Activated T-helper 1 cell treated with anti-CD3 and anti-CD28 coated beads, Interleukin-2, amount 50 U/mL, for 16 hours (primary cell): ENCODE measurements at regions not wholly inside any gene's neighbourhood (a gene's known extent, or its start where the extent isn't known, plus 50 kb on each side); places are given as distances from the start of the nearest gene placed in this dataset.
"Not testable (repeated sequence)": the region's sequence is repeated elsewhere in the genome, so short reads cannot be mapped to it uniquely, and the experiment has no call there.

Source experiments
- DNase-seq, 2 donors: peaks; one replicate each; pipeline ENCODE4 v3.0.0-alpha.2; 2020; ENCODE audit warnings: low read depth in 1 of 2, low spot score in 1 of 2

DNA sequence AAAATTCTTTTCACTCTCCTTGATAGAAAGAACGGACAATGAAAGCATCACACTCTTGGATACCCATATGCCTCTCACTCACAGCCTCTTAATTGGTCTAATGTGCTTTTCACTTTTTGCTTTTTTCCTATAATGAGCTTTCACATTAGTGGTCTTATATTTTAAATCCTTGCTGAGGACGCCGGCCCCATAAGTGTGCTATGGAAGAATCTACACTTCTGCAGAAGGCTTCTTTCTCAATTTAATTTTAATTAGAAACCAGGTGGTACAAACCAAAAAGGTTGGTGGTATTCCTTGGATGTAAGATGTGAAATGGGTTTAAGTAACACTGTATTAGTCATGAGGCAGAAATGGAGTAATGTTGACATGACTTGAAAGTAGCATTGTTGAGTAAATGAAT, 190.6 kb upstream of the NFIA start:
- DNase-seq: no peak

DNA sequence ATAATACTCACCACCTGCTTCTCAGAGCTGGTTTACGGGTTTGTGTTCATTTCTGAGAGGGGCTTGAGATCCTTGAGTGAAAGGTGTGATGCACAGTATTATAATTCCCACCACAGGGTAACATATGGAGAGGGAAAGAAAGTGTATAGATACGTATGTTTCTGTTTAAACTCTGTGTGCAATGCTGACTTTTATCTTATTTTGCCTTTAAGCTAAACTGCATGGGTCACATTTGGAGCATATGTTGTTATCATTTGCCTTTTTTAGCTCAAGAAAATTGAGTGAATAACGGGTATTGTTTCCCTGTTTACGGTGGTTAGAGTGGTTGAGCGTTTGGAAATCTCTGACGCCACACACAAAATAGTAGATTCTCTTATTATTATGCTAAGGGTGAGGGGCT, 191.1 kb upstream of the NFIA start:
- no peak for DNase-seq

- no peak for DNase-seq
Measured at GRCh38 chr1:60890664-60891063, 191.7 kb upstream of the NFIA start.

DNA sequence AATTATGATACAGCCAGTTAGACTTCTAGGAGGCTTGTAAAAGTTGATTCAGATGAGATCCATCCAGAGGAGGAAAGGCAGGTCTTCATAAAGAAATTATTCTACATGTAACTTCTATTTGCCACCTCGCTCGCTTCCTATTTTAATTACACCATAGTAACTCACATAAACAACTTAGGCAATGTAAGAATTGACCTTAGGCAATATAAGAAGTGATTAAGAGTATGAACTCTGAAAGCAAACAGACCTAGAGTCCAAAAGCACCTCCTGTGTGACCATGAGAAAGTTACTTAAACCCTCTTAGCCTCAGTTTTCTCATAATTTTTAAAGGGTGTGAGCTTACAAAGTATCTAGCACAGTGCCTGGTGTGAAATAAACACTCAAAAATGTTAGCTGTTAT, 192.7 kb upstream of the NFIA start:
- DNase-seq: no peak

- no peak for DNase-seq
Measured at GRCh38 chr1:60888126-60888525, 194.2 kb upstream of the NFIA start.

GRCh38 chr1:60886793-60887331, 195.5 kb upstream of the NFIA start:
- no peak for DNase-seq

GRCh38 chr1:60886090-60886489, 196.3 kb upstream of the NFIA start:
- no peak for DNase-seq

GRCh38 chr1:60880202-60880601, 202.2 kb upstream of the NFIA start:
- no peak for DNase-seq

GRCh38 chr1:60878323-60878722, 204.0 kb upstream of the NFIA start:
- no peak for DNase-seq

DNA sequence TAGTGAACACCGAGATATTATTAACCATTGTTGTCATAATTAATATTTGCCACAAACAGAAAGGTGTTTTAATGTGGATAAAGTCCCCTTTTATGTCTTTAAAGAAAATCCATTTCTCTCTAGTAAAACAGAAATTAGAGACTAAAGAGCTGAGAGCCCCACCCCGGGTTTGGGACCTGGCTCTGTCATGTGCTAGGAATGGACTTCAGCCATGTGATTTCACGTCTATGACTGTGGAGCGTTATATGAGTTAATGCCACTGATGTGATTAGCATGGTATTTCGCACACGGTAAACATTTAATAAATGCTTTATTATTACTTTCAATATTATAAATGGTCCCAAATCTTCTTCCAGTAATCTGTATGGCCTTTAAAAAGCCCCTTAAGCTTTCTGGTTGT, 205.0 kb upstream of the NFIA start:
- no peak for DNase-seq

GRCh38 chr1:60876952-60877351, 205.4 kb upstream of the NFIA start:
- no peak for DNase-seq

DNA sequence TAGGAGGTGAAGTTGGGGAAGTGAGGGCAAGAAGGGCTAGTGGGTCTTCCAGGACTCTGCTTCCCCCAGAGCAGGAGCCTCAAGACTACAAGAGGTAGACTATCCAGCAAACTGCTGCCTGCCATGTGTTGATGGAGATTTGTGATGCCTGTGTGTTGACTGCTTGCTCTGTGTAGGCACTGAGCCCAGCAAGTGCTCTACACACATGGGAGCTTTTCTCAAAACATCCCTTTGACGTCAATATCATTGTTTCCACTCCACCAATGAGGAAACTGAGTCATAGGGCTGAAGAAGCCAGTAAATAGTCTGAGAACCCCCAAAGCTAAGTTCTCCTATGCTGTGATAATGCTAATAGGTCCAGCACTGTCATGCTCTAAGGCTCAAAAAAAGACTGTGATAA, 207.2 kb upstream of the NFIA start:
- no peak for DNase-seq

- DNase-seq: no peak
Measured at GRCh38 chr1:60874718-60875117, 207.6 kb upstream of the NFIA start.

GRCh38 chr1:60873396-60873795, 209.0 kb upstream of the NFIA start:
- DNase-seq: not testable (repeated sequence)

- DNase-seq: no peak
Measured at GRCh38 chr1:60872426-60873054, 209.8 kb upstream of the NFIA start.

DNA sequence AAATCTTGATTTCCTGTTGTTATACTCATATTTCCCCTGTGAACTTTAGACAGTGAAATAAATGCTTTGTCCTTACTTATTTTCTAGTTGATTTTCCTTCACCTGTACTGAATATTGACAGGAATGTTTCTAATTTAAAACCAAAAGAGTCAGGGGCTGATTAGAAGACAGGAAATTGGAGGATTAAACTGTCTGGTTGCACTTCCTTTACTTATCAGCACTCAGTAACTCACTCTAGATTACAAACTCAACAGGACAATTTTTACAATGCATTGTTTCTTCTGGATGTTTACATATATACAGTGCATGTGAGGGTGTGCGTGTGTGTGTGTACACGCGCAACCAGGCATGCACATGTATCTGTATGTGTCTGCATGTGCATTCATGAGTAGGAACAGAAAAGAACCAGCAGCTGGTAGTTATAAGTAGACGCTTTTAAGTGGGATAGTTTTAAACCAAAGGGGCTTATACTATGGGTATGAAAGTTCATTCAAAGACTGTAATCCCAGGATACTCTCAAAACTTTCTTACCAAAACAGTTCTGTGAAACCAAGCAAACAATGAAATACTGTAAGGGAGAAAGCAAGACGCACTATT, 212.0 kb upstream of the NFIA start:
- DNase-seq: no peak

DNA sequence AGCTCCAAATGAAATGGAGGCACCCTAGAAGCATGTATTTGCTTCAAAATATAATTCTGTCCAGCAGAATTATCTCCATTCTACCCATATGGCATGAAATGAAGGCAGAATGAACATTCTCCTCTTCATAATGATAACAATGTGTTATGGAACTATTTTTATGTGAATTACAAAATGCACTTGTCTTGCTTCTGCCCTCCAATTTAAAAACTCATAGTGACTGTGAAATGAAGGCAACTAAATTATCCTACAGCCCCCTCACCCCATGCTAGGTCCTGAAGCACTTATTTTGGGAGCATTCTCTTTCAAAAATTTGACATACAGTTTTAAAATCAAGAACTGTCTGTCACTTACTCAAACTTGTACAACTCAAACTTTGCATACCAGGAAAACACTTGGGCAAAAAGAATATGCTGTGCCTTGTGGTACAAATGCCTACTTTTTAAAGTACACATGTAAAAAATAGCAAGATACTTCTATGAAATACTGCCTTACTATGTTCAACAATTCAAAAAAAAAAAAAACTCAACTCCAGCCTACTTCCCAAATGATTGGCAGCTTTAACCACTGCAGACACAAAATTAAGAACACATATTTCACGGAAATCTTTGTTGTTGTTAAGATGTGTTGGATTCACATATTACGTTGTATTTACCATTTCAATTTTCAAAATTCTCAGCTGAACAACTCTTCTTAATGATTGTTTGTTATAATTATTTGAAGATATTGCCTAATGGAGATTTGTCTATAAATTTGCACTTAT, 213.3 kb upstream of the NFIA start:
- DNase-seq: no peak

GRCh38 chr1:60867782-60868181, 214.6 kb upstream of the NFIA start:
- DNase-seq: no peak

DNA sequence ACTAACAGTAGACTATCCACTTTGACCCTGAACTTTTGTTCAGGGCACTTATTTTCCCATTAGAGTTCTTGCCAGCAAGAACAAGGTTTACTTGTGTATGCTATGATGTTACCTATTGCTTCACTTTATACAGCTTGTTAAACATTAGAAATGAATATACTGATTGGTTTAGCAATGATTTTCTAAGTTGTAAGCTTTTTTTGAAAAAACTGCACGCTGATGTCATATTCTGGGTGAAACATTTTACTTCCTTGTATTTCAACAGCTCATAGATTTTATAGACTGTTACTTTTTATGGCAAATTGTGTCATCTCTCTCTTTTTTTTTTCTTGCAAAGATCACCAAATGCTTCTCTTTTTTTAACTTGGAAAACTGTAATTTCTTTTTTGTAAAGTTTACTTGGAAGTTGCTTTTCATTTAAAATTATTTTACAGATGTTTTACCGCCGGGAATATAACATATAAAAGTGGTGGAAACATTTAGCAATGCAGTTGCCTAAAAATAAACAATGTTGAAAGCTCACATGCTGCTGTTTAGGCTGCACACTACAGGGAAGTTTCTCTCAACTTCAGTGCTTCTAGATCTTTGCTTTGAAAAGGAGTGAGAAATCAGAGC, 215.3 kb upstream of the NFIA start:
- DNase-seq: no peak

- no peak for DNase-seq
Measured at GRCh38 chr1:60866226-60866900, 216.0 kb upstream of the NFIA start.

DNA sequence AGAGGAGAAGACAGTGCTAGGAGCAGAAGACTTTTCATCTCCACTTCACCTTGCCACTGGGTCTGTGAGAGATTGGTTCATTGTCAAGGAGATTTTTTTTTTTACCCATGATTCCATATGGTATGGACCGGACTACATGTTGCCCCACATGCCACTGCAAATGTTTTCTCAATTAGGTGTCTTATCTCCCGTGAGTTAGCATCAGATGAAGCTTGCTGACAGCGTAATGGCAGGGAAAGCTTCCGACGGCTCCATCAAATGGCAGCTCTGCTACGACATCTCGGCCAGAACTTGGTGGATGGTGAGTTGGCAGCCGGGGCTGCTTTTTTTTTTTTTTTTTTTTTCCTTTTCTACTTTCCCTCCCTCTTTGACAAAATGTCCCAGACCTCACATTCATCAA, 217.2 kb upstream of the NFIA start:
- no peak for DNase-seq
